Neural progenitor cell (in vitro differentiated cells): ENCODE measurements at regions not wholly inside any gene's neighbourhood (a gene's known extent, or its start where the extent isn't known, plus 50 kb on each side); places are given as distances from the start of the nearest gene placed in this dataset.

Experiments used
- CTCF ChIP-seq: fragments of 200-600 bp; sonication (generic); IDR thresholded peaks from 2 replicates; pipeline ENCODE4 v1.5.1; 2017; ENCODE audit warnings: antibody characterized with exemption, mild to moderate bottlenecking
- EZH2 ChIP-seq: fragments of 200-600 bp; sonication (generic); IDR thresholded peaks from 2 replicates; pipeline ENCODE4 v1.6.1; 2017; ENCODE audit warnings: antibody characterized with exemption, mild to moderate bottlenecking, moderate library complexity

GRCh38 chr13:105492216-105492615 lies 1043.2 kb downstream of the EFNB2 start:
- TF ChIP-seq CTCF (no peak), EZH2 (no peak)
